NOMO-1 treated with dmso at 0.1 percent for 144 hours (cell line): ENCODE measurements at regions not wholly inside any gene's neighbourhood (a gene's known extent, or its start where the extent isn't known, plus 50 kb on each side); places are given as distances from the start of the nearest gene placed in this dataset.
"Not testable (repeated sequence)": the region's sequence is repeated elsewhere in the genome, so short reads cannot be mapped to it uniquely, and the experiment has no call there.

Source experiments
- DNase-seq: peaks from one replicate; lab custom pipeline; 2025; ENCODE audit not compliant: unreplicated experiment; lab: John Stamatoyannopoulos, UW

DNA sequence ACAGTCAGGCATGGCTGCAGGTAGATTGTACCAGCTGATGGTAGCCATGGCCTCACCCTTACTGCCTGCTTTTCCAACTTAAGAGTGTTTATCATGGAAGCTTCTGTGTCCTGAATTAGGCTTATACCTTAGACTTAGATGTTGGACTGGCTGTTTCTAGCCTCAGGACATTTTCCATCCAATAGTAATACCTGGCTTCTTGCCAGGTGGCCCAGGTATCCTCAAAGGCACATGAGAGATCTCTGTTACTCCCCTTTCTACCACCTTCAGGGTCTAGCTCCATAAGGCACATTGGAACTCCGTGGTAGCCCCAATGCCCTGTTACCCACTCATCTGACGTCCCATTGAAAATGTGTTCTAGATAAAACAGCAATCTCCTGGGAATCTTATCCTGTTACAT, 407.5 kb downstream of the SPRY2 start:
- DNase-seq, result no peak

DNA sequence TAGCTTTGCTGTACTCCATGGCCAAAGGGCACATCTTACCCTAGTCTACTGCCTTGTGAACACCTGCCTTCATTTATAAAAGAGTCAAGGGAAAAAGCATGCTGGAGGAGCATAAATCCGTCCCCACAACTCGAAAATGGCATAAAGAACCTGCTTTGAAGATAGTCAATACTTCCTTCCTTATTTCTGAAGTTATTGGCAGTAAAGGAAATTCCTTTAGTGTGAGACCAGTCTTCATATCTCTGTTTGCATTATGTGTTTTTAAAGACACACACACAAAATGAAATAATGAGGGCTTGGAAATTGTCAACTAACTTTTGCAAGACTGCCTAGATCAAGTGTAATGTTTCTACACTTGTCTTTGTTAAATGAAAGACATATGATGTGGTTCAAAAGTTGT, 408.4 kb downstream of the SPRY2 start:
- DNase-seq, result no peak

DNA sequence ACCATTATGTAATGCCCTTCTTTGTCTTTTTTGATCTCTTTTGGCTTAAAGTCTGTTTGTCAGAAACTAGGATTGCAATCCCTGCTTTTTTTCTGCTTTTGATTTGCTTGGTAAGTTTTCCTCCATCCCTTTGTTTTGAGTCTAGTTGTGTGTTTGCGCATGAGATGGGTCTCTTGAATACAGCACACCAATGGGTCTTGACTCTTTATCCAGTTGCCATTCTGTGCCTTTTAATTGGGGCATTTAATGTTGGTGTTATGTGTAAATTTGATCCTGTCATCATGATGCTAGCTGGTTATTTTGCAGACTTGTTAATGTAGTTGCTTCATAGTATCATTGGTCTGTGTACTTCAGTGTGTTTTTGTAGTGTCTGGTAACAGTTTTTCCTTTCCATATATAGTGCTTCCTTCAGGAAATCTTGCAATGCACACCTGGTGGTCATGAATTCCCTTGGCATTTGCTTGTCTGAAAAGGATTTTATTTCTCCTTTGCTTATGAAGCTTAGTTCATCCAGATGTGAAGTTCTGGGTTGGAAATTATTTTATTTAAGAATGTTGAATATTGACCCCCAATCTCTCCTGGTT, 416.9 kb downstream of the SPRY2 start:
- not testable (repeated sequence) for DNase-seq

DNA sequence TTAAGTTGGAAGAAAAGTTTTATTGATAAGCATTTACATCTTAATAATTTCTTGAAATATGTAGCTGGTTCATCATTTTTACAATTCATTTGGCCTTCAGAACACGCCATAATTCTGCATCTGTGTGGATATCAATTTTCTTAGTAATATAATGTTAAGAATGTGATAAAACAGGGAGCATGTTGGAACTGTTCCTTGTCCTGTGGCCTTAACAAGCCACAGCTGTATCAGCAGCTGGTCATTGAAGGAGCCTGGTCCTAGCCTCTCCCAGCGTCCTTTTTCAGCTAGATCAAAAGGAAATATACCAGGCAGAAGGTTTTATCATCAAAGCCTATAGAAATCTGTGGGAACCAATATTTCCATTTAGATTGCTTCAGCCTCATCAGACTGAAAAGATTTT, 421.8 kb downstream of the SPRY2 start:
- DNase-seq, result no peak

GRCh38 chr13:79918620-79919019, 422.3 kb downstream of the SPRY2 start:
- no peak for DNase-seq

DNA sequence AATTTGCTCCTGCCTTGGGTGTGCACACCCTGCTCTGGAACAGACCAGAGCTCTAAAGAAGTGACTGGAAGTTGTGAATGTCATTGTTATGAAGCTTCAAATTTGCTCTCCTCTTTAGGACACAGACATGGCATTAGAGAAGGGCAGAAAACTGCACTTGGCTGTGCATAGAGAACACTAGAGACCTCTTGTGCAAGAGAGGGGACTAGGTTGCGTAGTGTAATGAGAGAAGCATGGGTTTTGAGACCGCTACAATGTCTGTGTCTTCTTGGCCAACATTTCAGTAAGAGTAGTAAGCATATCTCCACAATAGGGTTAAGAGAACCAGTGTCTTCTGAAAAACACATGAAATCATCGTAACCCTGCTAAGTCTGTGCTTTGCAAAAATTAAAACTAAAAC, 423.3 kb downstream of the SPRY2 start:
- peak; percentile 27 for DNase-seq

GRCh38 chr13:79915114-79915811, 425.7 kb downstream of the SPRY2 start:
- no peak for DNase-seq

- no peak for DNase-seq
Observed at GRCh38 chr13:79913141-79913827, 427.6 kb downstream of the SPRY2 start.

DNA sequence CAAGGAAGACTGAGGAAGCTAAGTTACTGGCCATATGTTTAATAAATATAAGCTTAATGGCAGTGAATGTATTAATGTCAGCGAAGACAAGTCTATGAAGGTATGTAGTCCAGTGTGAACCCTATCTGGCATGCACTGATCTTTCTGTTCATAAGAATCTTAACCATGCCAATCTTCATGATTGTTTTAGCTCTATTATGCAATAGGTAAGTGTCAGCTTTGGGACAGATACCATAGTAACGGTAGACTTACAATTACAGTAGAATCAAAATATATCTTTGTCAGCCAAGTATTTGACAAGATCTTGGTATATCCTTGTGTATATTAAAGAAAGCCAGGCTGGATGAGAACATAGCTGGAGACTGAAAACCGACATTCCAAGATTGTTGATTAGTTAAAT, 428.5 kb downstream of the SPRY2 start:
- no peak for DNase-seq

DNA sequence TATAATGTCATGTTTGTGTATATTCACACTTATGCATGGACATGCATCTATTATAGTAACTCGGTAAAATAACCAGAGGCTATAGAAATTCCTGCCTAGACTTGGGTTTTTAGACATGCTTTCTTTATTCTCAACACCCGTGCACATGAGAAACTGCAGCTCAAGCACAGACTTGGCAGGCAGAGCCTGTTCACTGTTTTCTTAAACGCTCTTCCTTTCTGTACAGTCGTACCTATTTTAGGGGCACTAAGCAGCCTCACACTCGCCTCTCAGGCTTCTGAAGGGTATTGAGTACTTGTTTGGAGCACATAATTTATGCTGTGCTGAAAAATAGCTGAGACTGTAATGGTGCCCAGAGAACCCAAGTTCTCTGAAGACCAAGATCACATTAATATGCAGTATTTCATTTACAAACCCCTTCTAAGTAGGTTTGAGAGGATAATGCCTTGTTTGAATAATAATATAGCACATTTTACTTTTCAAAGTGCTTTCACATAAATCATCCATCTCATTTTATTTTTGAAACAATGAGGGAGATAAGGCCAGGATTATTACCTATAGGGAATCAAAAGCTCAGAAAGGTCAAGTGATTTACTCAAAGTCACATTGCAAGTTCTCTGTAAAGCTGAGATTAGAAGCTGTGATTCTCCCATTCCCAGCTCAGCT, 429.9 kb downstream of the SPRY2 start:
- DNase-seq, result no peak

GRCh38 chr13:79909644-79910043, 428.7 kb downstream of the NDFIP2 start:
- no peak for DNase-seq

DNA sequence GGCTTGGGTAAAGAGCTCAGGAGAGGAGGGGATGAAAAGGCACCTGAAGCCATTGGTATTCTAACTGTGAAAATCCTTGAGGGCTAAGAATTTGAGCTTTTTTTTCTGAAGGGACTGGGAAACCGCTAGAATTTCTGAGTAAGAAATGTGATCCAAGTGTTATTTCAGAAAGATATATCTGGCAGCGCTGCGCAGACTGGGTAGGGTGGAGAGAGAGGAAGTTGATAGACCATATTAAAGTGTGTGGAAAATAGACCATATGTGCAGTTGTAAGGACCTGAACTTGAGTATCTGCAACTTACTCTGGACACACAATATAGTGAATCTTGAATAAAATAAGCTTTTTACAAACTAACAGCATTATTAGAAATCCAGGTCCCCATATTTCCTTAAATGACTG, 427.4 kb downstream of the NDFIP2 start:
- DNase-seq, result no peak

GRCh38 chr13:79907527-79907926, 426.6 kb downstream of the NDFIP2 start:
- DNase-seq, result no peak

- DNase-seq, result no peak
Observed at GRCh38 chr13:79906345-79906744, 425.4 kb downstream of the NDFIP2 start.

- no peak for DNase-seq
Observed at GRCh38 chr13:79905018-79905417, 424.1 kb downstream of the NDFIP2 start.

DNA sequence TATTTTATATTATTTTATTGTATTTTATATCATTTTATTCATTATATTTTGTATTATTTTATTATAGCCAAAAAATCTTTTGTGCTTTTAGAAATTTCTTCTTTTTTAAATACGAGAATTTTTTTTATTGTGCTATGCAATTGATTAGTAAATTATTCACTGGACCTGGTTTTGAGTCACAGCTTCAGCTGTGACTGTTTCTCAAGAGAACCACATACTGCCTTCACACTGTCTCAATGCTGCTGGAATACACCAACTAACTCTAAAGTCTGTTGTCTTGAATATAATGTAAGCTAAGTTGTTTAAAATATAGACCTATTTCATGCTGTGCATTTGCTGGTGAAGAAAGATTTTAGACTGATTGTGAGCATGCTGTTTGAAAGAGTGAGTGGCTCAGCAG, 423.6 kb downstream of the NDFIP2 start:
- DNase-seq, result no peak

GRCh38 chr13:79901336-79901735, 420.4 kb downstream of the NDFIP2 start:
- peak; percentile 53 for DNase-seq

DNA sequence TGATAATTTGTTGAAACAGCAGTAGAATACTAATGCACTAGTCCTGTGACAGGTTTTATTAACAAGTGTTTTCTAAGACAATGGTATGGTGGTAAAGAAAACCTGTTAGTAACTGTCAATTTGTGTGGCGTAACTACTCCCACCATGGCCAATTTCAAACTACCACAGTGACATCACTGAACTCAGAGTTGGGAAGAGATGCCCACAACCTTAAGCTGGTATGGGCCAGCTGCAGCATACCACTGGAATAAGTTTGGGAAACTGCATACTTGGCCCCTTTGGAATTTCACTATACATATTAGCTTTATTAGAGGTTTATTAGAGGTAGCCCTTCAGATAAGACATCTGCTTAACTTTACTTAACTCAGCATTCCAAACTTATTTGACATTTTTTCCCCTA, 419.4 kb downstream of the NDFIP2 start:
- no peak for DNase-seq

DNA sequence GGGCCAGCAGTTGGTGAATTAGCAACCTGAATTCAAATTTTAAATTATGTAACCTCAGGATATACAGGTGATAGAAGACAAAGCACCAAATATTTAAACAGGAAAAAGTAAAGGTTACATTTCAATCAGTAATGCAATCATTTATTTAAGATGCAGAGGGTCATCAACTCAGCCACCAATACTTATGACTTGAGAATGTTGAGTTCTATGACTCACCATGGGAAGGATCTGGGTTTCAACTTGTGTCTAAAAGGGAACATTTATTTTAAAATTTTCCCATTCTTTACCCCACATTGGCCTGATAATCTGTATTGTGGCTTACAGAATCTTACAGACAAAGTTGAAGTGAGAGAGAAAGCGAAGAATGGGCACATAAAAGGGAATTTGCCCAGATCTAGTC, 418.0 kb downstream of the NDFIP2 start:
- DNase-seq, result no peak

DNA sequence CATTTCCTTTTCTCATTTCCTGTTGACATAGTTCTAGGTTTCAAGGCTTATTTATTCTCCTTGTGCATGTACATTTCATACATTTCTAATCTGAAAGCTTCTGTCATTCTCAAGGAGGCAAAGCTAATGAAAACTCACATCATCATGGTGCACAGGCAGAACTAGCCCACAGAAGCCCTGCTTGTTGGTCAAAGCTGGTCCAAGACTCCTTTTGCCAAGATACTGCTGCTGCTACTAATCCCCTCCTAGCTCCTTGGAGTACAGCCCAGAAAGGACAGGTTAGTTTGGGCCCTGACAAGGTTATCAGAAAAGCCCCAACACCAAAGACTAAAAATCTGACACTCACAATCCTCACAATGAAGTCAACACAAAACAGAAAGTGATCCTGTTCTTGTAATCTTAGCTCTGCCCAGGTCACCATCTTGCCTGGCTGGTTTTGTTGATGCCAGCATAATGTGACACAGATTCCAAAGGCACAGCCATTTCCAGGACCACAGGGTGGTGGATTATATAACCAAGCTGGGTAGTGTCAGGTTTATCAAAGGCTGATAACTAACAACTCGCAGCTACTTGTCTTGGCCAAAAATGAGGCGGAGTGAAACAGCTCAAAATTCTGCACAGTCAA, 417.4 kb downstream of the NDFIP2 start:
- no peak for DNase-seq

DNA sequence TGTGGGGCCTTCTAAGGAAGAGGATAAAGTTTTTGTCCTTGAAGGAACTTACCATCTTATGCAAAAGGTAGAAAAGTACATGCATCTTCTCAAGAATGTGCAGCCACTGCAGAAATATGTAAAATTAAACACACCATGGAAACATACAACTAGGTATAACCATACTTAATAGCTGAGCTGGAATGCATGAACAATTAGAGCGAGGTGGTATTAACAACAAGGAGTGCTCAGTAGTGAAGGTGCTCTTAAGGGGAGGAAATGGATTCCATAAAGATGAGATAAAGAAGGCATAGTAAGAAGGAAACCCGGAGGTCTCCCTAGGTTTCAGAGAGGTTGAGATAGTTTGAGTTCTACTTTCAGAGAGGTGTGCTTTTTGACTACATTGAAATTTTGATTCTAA, 415.9 kb downstream of the NDFIP2 start:
- DNase-seq, result no peak

DNA sequence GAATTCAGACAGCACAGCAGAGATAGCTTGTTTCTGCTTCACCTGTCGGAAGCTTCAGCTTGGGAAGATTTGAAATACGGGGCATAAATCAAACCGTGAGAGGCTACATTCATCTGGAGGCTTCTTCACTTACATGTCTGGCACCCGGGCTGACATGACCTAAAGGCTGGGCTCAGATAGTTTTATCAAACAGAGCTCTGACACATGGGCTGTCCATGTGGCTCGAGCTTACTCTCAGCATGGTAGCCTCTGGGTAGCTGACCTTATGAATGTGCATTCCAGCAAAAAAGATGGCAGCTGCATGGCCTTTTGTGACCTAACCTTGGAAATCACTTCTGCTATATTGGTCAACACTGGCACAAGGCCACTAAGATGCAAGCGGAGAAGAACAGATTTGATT, 414.5 kb downstream of the NDFIP2 start:
- no peak for DNase-seq
